ENCODE measurements at regions not wholly inside any gene's neighbourhood (a gene's known extent, or its start where the extent isn't known, plus 50 kb on each side); places are given as distances from the start of the nearest gene placed in this dataset.

GRCh38 chr6:95230071-95230740 lies 347.1 kb upstream of the MANEA start:
- Histone ChIP-seq H3K27me3 (ENCODE audit: control insufficient read depth, insufficient read depth, low read length) (no peaks in the 10 kb centered on the region), H3K4me3 (ENCODE audit: low read depth, low read length) (no peak overlapping the region), H3K36me3 (ENCODE audit: control insufficient read depth, insufficient read depth, low read length) (no peaks in the 10 kb centered on the region)
- ChIA-PET POLR2A (no interaction called here), CTCF (no interaction called here)
- DNase-seq (ENCODE audit: low read depth): no peak
- no peak for TF ChIP-seq CTCF (IDR thresholded peaks at IDR 0.05; ENCODE audit: insufficient read depth, low read depth, low read length)

DNA sequence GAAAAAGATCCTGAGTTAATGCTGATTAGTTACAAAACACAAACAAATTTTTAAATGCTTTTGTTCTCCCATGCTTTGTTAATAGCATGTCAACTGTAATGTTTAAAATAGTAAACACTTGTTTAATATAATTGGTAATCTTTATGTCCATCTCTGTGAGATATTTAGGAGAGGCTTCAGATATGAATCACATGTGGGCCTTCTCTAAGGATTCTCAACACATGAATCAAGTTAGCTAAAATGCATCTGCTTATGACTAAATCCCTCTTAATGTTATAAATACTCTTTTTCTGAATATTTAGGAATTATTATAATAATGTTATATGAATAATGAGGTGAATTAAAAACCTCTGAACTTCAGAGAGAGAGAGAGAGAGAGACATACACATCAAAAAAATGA lies 345.9 kb upstream of the MANEA start:
- Histone ChIP-seq H3K36me3 (ENCODE audit: control insufficient read depth, insufficient read depth, low read length) (no peaks in the 10 kb centered on the region), H3K27me3 (ENCODE audit: control insufficient read depth, insufficient read depth, low read length) (no peaks in the 10 kb centered on the region), H3K4me3 (ENCODE audit: low read depth, low read length) (no peak overlapping the region)
- TF ChIP-seq CTCF (IDR thresholded peaks at IDR 0.05; ENCODE audit: insufficient read depth, low read depth, low read length): no peak
- ChIA-PET CTCF (no interaction called here), POLR2A (no interaction called here)
- no peak for DNase-seq (ENCODE audit: low read depth)

GRCh38 chr6:95232446-95232845 lies 344.9 kb upstream of the MANEA start:
- Histone ChIP-seq H3K27me3 (ENCODE audit: control insufficient read depth, insufficient read depth, low read length) (no peaks in the 10 kb centered on the region), H3K4me3 (ENCODE audit: low read depth, low read length) (no peak overlapping the region), H3K36me3 (ENCODE audit: control insufficient read depth, insufficient read depth, low read length) (no peaks in the 10 kb centered on the region)
- ChIA-PET CTCF (no interaction called here), POLR2A (no interaction called here)
- no peak for DNase-seq (ENCODE audit: low read depth)
- TF ChIP-seq CTCF (IDR thresholded peaks at IDR 0.05; ENCODE audit: insufficient read depth, low read depth, low read length): no peak

DNA sequence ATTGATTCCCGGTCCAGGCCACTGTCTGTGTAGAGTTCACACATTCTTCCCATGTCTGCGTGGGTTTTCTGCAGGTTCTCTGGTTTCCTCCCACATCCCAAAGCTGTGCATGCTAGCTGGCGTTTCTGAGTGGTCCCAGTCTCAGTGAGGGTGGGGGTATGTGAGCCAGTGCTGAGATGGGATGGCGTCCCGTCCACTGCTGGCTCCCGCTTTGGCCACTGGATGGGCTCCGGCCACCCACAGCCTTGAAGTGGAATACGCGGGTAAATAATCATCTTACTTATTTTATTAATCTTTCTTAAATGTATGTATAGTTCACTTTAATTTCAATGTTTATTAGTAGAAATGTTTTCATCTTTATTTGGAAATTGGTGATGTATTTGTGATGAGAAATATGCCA lies 343.5 kb upstream of the MANEA start:
- Histone ChIP-seq H3K36me3 (ENCODE audit: control insufficient read depth, insufficient read depth, low read length) (no peaks in the 10 kb centered on the region), H3K4me3 (ENCODE audit: low read depth, low read length) (no peak overlapping the region), H3K27me3 (ENCODE audit: control insufficient read depth, insufficient read depth, low read length) (no peaks in the 10 kb centered on the region)
- DNase-seq (ENCODE audit: low read depth): no peak
- no peak for TF ChIP-seq CTCF (IDR thresholded peaks at IDR 0.05; ENCODE audit: insufficient read depth, low read depth, low read length)
- CTCF ChIA-PET: interaction anchor here (0.6 kb wide), 1 partner anchor 52 kb away, joined by 3 read pairs; no protein-coding TSS in a partner anchor
- POLR2A ChIA-PET: no interaction called here

DNA sequence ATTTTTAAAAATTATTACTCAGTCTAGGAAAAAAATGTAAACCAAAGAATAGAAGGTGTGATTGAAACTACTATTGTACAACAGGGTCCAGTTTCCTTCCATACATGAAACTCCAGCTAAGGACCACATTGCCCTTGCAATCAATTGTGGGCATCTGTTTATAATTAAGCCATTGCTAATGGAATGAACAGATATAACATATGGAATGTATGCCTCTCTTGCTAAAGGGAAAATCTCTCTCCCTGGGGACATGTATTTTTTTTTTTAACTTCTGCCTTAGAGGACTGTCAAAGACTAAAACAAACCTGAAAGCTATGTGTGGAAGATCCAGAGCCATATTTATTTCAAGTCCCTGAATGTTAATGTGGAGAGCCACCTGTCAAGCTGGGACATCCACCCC lies 336.8 kb upstream of the MANEA start:
- no peak for DNase-seq (ENCODE audit: low read depth)
- Histone ChIP-seq H3K27me3 (ENCODE audit: control insufficient read depth, insufficient read depth, low read length) (no peaks in the 10 kb centered on the region), H3K4me3 (ENCODE audit: low read depth, low read length) (no peak overlapping the region), H3K36me3 (ENCODE audit: control insufficient read depth, insufficient read depth, low read length) (no peaks in the 10 kb centered on the region)
- CTCF ChIA-PET: no interaction called here
- POLR2A ChIA-PET: no interaction called here
- TF ChIP-seq CTCF (IDR thresholded peaks at IDR 0.05; ENCODE audit: insufficient read depth, low read depth, low read length): no peak

Measured in BJ (cell line).